ENCODE measurements at regions not wholly inside any gene's neighbourhood (a gene's known extent, or its start where the extent isn't known, plus 50 kb on each side); places are given as distances from the start of the nearest gene placed in this dataset.

- DNase-seq = no peak
Measured at GRCh38 chr18:66724664-66725356, 120.9 kb upstream of the CDH19 start.

- no peak for DNase-seq
Measured at GRCh38 chr18:66722671-66723070, 118.8 kb upstream of the CDH19 start.

GRCh38 chr18:66708646-66709045 is 104.8 kb upstream of the CDH19 start:
- DNase-seq = no peak

- no peak for DNase-seq
Measured at GRCh38 chr18:66707473-66707872, 103.6 kb upstream of the CDH19 start.

- no peak for DNase-seq
Measured at GRCh38 chr18:66695281-66695680, 91.4 kb upstream of the CDH19 start.

GRCh38 chr18:66694852-66695251 is 91.0 kb upstream of the CDH19 start:
- no peak for DNase-seq

- no peak for DNase-seq
Measured at GRCh38 chr18:66687635-66688034, 83.7 kb upstream of the CDH19 start.

- no peak for DNase-seq
Measured at GRCh38 chr18:66682855-66683322, 79.0 kb upstream of the CDH19 start.

- no peak for DNase-seq
Measured at GRCh38 chr18:66676699-66677098, 72.8 kb upstream of the CDH19 start.

- DNase-seq = no peak
Measured at GRCh38 chr18:66674286-66674685, 70.4 kb upstream of the CDH19 start.

- DNase-seq = no peak
Measured at GRCh38 chr18:66668706-66669105, 64.8 kb upstream of the CDH19 start.

- no peak for DNase-seq
Measured at GRCh38 chr18:66662632-66663031, 58.7 kb upstream of the CDH19 start.

GRCh38 chr18:66655407-66655806 is 51.5 kb upstream of the CDH19 start:
- no peak for DNase-seq
